H9 (cell line): ENCODE measurements at regions not wholly inside any gene's neighbourhood (a gene's known extent, or its start where the extent isn't known, plus 50 kb on each side); places are given as distances from the start of the nearest gene placed in this dataset.

ENCODE experiments used
- DNase-seq: peaks from one replicate; pipeline ENCODE4 v3.0.0-alpha.2; 2017
- H2AFZ ChIP-seq: one replicate; pipeline ENCODE4 v1.6.1; 2013; ENCODE audit warnings: mild to moderate bottlenecking, low read length, control low read depth, moderate library complexity
- H2AK5ac ChIP-seq: 2 replicates; pipeline ENCODE4 v1.6.1; 2013; ENCODE audit warnings: low read length, control low read depth, mixed read lengths; ENCODE audit not compliant: insufficient read length
- H2BK120ac ChIP-seq: one replicate; pipeline ENCODE4 v1.6.1; 2013; ENCODE audit warnings: low read depth, mild to moderate bottlenecking, low read length, control low read depth, inconsistent platforms; ENCODE audit not compliant: poor library complexity, severe bottlenecking
- H2BK12ac ChIP-seq: 2 replicates; pipeline ENCODE4 v1.6.1; 2013; ENCODE audit warnings: low read length, control low read depth, mixed read lengths, low read depth; ENCODE audit not compliant: insufficient read length
- H2BK15ac ChIP-seq: 2 replicates; pipeline ENCODE4 v1.6.1; 2013; ENCODE audit warnings: low read depth, low read length, control low read depth
- H2BK20ac ChIP-seq: one replicate; pipeline ENCODE4 v1.6.1; 2013; ENCODE audit warnings: low read depth, mild to moderate bottlenecking, low read length, control low read depth, inconsistent platforms; ENCODE audit not compliant: poor library complexity, severe bottlenecking
- H2BK5ac ChIP-seq: 2 replicates; pipeline ENCODE4 v1.6.1; 2013; ENCODE audit warnings: low read length, control low read depth, mixed read lengths; ENCODE audit not compliant: insufficient read length
- H3K14ac ChIP-seq: 2 replicates; pipeline ENCODE4 v1.6.1; 2013; ENCODE audit warnings: low read length, control low read depth; ENCODE audit not compliant: insufficient read depth
- H3K18ac ChIP-seq: 2 replicates; pipeline ENCODE4 v1.6.1; 2013; ENCODE audit warnings: low read depth, mild to moderate bottlenecking, mixed read lengths, low read length, control low read depth; ENCODE audit not compliant: insufficient read length
- H3K23ac ChIP-seq: 2 replicates; pipeline ENCODE4 v1.6.1; 2013; ENCODE audit warnings: low read length, control low read depth, mixed read lengths, low read depth; ENCODE audit not compliant: insufficient read length
- H3K23me2 ChIP-seq: 2 replicates; pipeline ENCODE4 v1.6.1; 2013; ENCODE audit warnings: low read depth, mild to moderate bottlenecking, mixed read lengths, low read length, control low read depth; ENCODE audit not compliant: insufficient read length, poor library complexity, severe bottlenecking
- H3K27ac ChIP-seq: 2 replicates; pipeline ENCODE4 v1.5.1; 2013; ENCODE audit warnings: low read length, control low read depth, mixed read lengths, low read depth; ENCODE audit not compliant: insufficient read length
- H3K27me3 ChIP-seq: 2 replicates; pipeline ENCODE4 v1.6.1; 2013; ENCODE audit warnings: low read length, control low read depth, inconsistent platforms; ENCODE audit not compliant: insufficient read depth
- H3K4ac ChIP-seq: 2 replicates; pipeline ENCODE4 v1.6.1; 2013; ENCODE audit warnings: low read depth, mild to moderate bottlenecking, control low read depth, inconsistent platforms, low read length, moderate library complexity
- H3K4me1 ChIP-seq: 2 replicates; pipeline ENCODE4 v1.6.1; 2013; ENCODE audit warnings: low read length, control low read depth, inconsistent platforms; ENCODE audit not compliant: insufficient read depth
- H3K4me2 ChIP-seq: 2 replicates; pipeline ENCODE4 v1.6.1; 2013; ENCODE audit warnings: low read length, control low read depth, mixed read lengths; ENCODE audit not compliant: insufficient read length, insufficient read depth
- H3K56ac ChIP-seq: 2 replicates; pipeline ENCODE4 v1.6.1; 2013; ENCODE audit warnings: low read depth, mild to moderate bottlenecking, mixed read lengths, low read length, control low read depth; ENCODE audit not compliant: insufficient read length
- H3K79me1 ChIP-seq: 2 replicates; pipeline ENCODE4 v1.6.1; 2013; ENCODE audit warnings: low read depth, mild to moderate bottlenecking, moderate library complexity, low read length, control low read depth, inconsistent platforms; ENCODE audit not compliant: insufficient read depth, poor library complexity, severe bottlenecking
- H3K79me2 ChIP-seq: 2 replicates; pipeline ENCODE4 v1.6.1; 2013; ENCODE audit warnings: low read length, control low read depth, inconsistent platforms; ENCODE audit not compliant: insufficient read depth
- H3K9ac ChIP-seq: 2 replicates; pipeline ENCODE4 v1.6.1; 2013; ENCODE audit warnings: low read length, control low read depth, mixed read lengths; ENCODE audit not compliant: insufficient read length; ENCODE audit errors: extremely low read depth
- H3K9me3 ChIP-seq: one replicate; pipeline ENCODE4 v1.6.1; 2013; ENCODE audit warnings: low read depth, low read length, inconsistent platforms; ENCODE audit not compliant: control insufficient read depth
- H3T11ph ChIP-seq: one replicate; pipeline ENCODE4 v1.6.1; 2013; ENCODE audit warnings: mild to moderate bottlenecking, low read length, control low read depth, inconsistent platforms
- H4K20me1 ChIP-seq: one replicate; pipeline ENCODE4 v1.6.1; 2013; ENCODE audit not compliant: control insufficient read depth, insufficient read length, insufficient read depth
- H4K5ac ChIP-seq: 2 replicates; pipeline ENCODE4 v1.6.1; 2013; ENCODE audit warnings: low read depth, mild to moderate bottlenecking, mixed read lengths, low read length, control low read depth; ENCODE audit not compliant: insufficient read length
- H4K8ac ChIP-seq: replicated peaks from 2 replicates; pipeline ENCODE4 v1.6.1; 2013; ENCODE audit warnings: low read length, control low read depth, mixed read lengths, low read depth; ENCODE audit not compliant: insufficient read length
- H4K91ac ChIP-seq: 2 replicates; pipeline ENCODE4 v1.6.1; 2013; ENCODE audit warnings: low read depth, mild to moderate bottlenecking, moderate library complexity, mixed read lengths, low read length, control low read depth; ENCODE audit not compliant: insufficient read length
- H3K27ac Mint-ChIP-seq, 3 experiments: 2 replicates in 2 of 3; 3 replicates in 1 of 3; pipeline ENCODE4 v1.8.0; 2020 to 2021; ENCODE audit warnings: mixed read lengths in 3 of 3, mild to moderate bottlenecking in 1 of 3, moderate library complexity in 1 of 3
- H3K27me3 Mint-ChIP-seq: 2 replicates; pipeline ENCODE4 v1.8.0; 2021; ENCODE audit warnings: low read depth, mild to moderate bottlenecking, moderate library complexity, mixed read lengths
- H3K36me3 Mint-ChIP-seq, 3 experiments: 2 replicates in 2 of 3; 3 replicates in 1 of 3; pipeline ENCODE4 v1.8.0; 2020 to 2021; ENCODE audit warnings: low read depth in 3 of 3, mixed read lengths in 3 of 3; ENCODE audit not compliant: insufficient read depth in 1 of 3
- H3K4me1 Mint-ChIP-seq, 2 experiments: 2 replicates each; pipeline ENCODE4 v1.8.0; 2020; ENCODE audit warnings: mixed read lengths in 2 of 2
- H3K4me3 Mint-ChIP-seq, 2 experiments: 2 replicates in 1 of 2; 3 replicates in 1 of 2; pipeline ENCODE4 v1.8.0; 2020 to 2021; ENCODE audit warnings: mild to moderate bottlenecking in 2 of 2, mixed read lengths in 2 of 2, moderate library complexity in 1 of 2
- H3K9me3 Mint-ChIP-seq, 2 experiments: 2 replicates in 1 of 2; 3 replicates in 1 of 2; pipeline ENCODE4 v1.8.0; 2020; ENCODE audit warnings: mild to moderate bottlenecking in 2 of 2, mixed read lengths in 2 of 2, moderate library complexity in 1 of 2
- CTCF ChIP-seq: fragments of 200-600 bp; sonication (generic); conservative IDR thresholded peaks from 3 replicates; pipeline ENCODE4 v1.8.0; 2021; ENCODE audit warnings: antibody characterized with exemption, mild to moderate bottlenecking
- WGBS: extraction: QIAGEN DNeasy Blood & Tissue Kit; methylation state at CpG from one replicate; pipeline ENCODE4 v1.1.7; 2013; ENCODE audit warnings: missing lambda C conversion rate, low lambda C conversion rate, mixed read lengths; ENCODE audit not compliant: insufficient read length; ENCODE audit errors: extremely low coverage; 5-methylcytosine and 5-hydroxymethylcytosine counted together

GRCh38 chr1:184878602-184879001 lies 95.7 kb downstream of the NIBAN1 start:
- Histone ChIP-seq H3K4ac (no peak overlapping the region), H4K5ac (no peak overlapping the region), H2BK12ac (no peak overlapping the region), H2BK120ac (no peak overlapping the region), H2BK15ac (no peak overlapping the region), H3K4me2 (no peak overlapping the region), H3K9ac (no peak overlapping the region), H3K14ac (no peak overlapping the region), H3K9me3 (no peaks in the 10 kb centered on the region), H3T11ph (no peak overlapping the region), H3K79me2 (no peaks in the 10 kb centered on the region), H2BK20ac (no peak overlapping the region), H3K23ac (no peak overlapping the region), H3K56ac (no peak overlapping the region), H4K20me1 (no peaks in the 10 kb centered on the region), H3K27ac (no peak overlapping the region), H3K23me2 (no peaks in the 10 kb centered on the region), H2BK5ac (no peak overlapping the region), H4K91ac (no peak overlapping the region), H3K4me1 (peaks cover 5% of the 10 kb centered on the region; the same call in 1 of the 2 replicates), H4K8ac (no peak overlapping the region), H3K27me3 (no peaks in the 10 kb centered on the region; the same call in 1 of the 2 replicates), H2AFZ (no peak overlapping the region), H3K79me1 (no peaks in the 10 kb centered on the region), H2AK5ac (no peak overlapping the region), H3K18ac (no peak overlapping the region)
- no peak for TF ChIP-seq CTCF
- no CpG with 5 or more reads among the region's 1 CpG for WGBS
- DNase-seq: no peak
- no peak overlapping the region for H3K27ac Mint-ChIP-seq
- H3K36me3 Mint-ChIP-seq: peaks cover 0 to 5% (median 0%) of the 10 kb centered on the region in 3 experiments; a peak in 4 of 7 replicates
- H3K9me3 Mint-ChIP-seq: no peaks in the 10 kb centered on the region
- peaks cover 4% of the 10 kb centered on the region for H3K27me3 Mint-ChIP-seq
- H3K4me3 Mint-ChIP-seq: no peak overlapping the region
- H3K4me1 Mint-ChIP-seq: peaks cover 25 to 26% of the 10 kb centered on the region in 2 experiments
